T-helper 2 cell (primary cell): ENCODE measurements at regions not wholly inside any gene's neighbourhood (a gene's known extent, or its start where the extent isn't known, plus 50 kb on each side); places are given as distances from the start of the nearest gene placed in this dataset.

Experiments used
- DNase-seq, 5 experiments: peaks; one replicate each; pipeline versions ENCODE4 v3.0.0 to v3.0.0-alpha.2; 2012 to 2022

GRCh38 chr3:72298201-72299152, 513.5 kb upstream of the PROK2 start:
- no peak for DNase-seq

- no peak for DNase-seq
Observed at GRCh38 chr3:72297481-72297880, 512.5 kb upstream of the PROK2 start.

GRCh38 chr3:72296477-72297111, 511.6 kb upstream of the PROK2 start:
- no peak for DNase-seq

- DNase-seq, result no peak
Observed at GRCh38 chr3:72295962-72296450, 511.1 kb upstream of the PROK2 start.

- no peak for DNase-seq
Observed at GRCh38 chr3:72295276-72295961, 510.5 kb upstream of the PROK2 start.

- no peak for DNase-seq
Observed at GRCh38 chr3:72290859-72291638, 506.1 kb upstream of the PROK2 start.

- no peak for DNase-seq
Observed at GRCh38 chr3:72289692-72290071, 504.7 kb upstream of the PROK2 start.

- DNase-seq, result no peak
Observed at GRCh38 chr3:72288955-72289691, 504.2 kb upstream of the PROK2 start.

- no peak for DNase-seq
Observed at GRCh38 chr3:72287956-72288355, 503.0 kb upstream of the PROK2 start.

GRCh38 chr3:72285502-72285901, 500.6 kb upstream of the PROK2 start:
- no peak for DNase-seq

GRCh38 chr3:72284471-72284870, 499.5 kb upstream of the PROK2 start:
- no peak for DNase-seq

- DNase-seq, result no peak
Observed at GRCh38 chr3:72282918-72283317, 498.0 kb upstream of the PROK2 start.

- no peak for DNase-seq
Observed at GRCh38 chr3:72281551-72281950, 496.6 kb upstream of the PROK2 start.

GRCh38 chr3:72280876-72281275, 495.9 kb upstream of the PROK2 start:
- DNase-seq, result no peak

GRCh38 chr3:72279631-72280041, 494.7 kb upstream of the PROK2 start:
- no peak for DNase-seq

- DNase-seq, result no peak
Observed at GRCh38 chr3:72279068-72279604, 494.2 kb upstream of the PROK2 start.

- DNase-seq, result no peak
Observed at GRCh38 chr3:72278349-72279067, 493.6 kb upstream of the PROK2 start.

- no peak for DNase-seq
Observed at GRCh38 chr3:72277710-72278109, 492.8 kb upstream of the PROK2 start.

GRCh38 chr3:72276806-72277205, 491.9 kb upstream of the PROK2 start:
- no peak for DNase-seq

GRCh38 chr3:72275331-72275751, 490.4 kb upstream of the PROK2 start:
- DNase-seq, result no peak
